ENCODE measurements at regions not wholly inside any gene's neighbourhood (a gene's known extent, or its start where the extent isn't known, plus 50 kb on each side); places are given as distances from the start of the nearest gene placed in this dataset.

DNA sequence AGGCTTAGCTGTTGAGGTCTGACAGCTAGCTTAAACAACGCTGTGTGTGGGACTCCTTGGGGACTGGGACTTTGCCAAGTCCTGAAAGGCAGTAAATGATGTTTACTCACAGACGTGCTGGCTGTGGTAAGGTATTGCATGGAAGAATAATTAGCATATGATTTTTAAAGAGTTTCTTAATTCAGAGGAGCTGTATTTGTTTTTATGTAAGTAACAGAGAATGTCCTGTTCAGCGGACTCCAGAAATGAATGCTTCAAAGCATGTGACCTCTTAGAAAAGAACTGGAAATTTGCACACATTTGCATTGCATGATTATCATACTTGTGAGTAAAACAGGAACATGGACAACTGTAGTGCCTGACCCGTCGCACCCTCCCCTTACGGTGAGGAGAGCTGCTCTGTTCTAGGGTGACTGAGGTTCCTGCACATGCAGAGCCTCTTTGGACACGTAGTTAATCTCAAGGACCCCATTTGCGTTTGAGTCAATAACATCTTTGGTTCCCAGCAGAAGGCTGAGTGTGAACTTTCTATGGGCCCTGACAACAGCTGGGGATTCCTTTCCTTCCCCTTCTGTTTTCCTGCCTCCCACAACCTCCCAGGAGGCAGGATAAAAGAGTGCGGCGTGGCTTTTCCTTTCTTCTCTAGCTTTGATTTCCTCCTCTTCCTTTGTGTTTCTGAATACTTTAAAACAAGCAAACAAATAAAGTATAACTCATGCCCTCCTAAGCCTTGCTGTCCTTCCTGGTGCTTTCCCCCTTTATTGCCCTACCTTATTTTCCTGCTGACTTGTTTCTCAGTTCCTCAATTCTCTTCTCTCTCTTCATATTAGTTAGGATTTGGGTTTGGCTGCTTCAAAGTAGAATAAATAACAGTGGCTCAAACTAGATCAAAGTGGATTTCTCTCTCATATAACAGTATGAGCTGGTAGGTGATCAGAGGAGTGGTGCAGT, 157.2 kb upstream of the CD180 start:
- no peak overlapping the region for H3K4me3 ChIP-seq (ENCODE audit: low read depth, low read length)

DNA sequence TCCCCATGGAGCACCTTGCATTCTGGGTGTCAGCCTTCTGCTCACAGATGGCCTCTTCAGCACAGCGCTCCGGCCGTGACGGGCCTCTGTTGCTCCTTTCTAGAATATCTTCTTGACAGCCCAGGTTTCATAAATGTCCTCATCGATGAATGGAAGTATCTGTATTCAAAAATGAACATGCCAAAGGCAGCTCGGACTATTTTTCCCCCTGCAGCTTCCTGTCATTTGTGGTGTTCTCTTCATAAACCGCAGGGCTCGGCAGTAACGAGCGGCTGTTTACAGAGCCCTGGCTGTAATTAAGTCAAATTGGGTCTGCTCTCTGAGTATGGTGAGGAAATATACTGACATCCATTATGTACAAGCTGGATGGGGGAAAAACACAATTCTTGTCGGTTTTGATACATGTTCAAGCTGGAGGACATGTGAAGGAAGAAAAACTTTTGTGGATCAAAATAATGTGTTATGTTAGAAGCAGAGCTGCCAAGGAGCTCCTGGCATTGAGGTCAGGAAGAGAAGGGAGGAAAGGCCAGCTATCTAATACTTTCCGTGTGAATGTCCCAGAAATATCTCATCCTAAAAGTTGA, 154.1 kb upstream of the CD180 start:
- no peak overlapping the region for H3K4me3 ChIP-seq (ENCODE audit: low read depth, low read length)

DNA sequence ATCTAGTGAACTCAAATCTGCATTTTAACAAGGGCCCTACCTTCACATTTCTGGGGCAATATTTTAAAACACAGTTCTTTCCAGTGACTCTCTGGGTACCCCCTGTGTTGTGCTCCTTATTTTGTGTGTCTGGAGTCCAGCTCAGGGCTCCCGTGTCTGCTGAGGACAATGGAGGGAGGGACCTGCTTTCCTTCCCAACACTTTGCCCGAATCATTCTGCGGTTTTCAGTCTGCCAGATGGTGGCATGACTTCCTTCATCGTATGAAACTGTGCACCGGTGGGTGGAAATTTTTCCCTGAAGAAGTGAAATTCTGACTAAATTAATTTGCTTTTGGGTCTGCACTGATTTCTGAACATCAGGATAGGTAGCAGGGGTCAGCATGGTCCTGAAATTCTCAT, 153.6 kb upstream of the CD180 start:
- H3K4me3 ChIP-seq (ENCODE audit: low read depth, low read length), result no peak overlapping the region

DNA sequence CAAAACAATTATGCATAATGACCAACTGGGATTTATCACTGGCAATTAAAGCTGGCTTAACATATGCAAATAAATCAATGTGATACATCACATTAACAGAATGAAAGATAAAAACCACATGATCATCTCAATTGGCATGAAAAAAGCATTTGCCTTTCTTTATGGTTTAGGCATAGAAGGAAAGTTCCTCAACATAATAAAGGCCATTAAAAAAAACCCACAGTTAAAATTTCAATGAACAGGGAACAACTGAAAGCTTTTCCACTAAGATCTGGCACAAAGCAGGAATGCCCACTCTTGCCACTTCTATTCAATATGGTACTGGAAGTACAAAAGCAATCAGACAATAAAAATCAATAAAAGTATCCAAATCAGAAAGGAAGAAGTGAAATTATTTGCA, 151.2 kb upstream of the CD180 start:
- no peak overlapping the region for H3K4me3 ChIP-seq (ENCODE audit: low read depth, low read length)

DNA sequence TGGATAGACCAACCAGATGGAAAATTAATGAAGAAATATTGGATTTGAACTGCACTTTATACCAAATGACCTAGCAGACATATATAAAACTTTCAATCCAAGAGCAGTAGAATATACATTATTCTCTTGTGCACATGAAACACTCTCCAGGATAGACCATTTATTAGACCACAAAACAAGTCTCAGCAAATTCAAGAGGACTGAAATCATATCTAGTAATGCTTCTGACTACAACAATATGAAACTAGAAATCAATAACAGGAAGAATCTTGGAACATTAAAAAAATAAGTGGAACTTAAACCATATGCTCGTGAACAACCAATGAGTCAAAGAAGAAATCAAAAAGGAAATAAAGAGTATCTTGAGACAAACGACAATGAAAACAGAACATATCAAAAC, 150.0 kb upstream of the CD180 start:
- H3K4me3 ChIP-seq (ENCODE audit: low read depth, low read length), result no peak overlapping the region

DNA sequence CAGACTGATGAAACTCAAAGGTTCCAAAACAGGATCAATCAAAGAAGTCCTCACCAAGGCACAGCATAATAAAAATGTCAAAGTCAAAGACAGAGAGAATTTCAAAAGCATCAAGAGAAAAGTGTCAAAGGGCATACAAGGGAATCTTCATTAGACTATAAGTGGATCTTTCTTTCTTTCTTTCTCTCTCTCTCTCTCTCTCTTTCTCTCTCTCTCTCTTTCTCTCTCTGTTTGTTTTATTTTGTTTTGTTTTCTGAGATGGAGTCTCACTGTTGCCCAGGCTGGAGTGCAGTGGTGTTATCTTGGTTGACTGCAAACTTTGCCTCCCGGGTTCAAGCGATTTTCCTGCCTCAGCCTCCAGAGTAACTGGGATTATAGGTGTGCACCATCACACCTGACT, 148.3 kb upstream of the CD180 start:
- no peak overlapping the region for H3K4me3 ChIP-seq (ENCODE audit: low read depth, low read length)

DNA sequence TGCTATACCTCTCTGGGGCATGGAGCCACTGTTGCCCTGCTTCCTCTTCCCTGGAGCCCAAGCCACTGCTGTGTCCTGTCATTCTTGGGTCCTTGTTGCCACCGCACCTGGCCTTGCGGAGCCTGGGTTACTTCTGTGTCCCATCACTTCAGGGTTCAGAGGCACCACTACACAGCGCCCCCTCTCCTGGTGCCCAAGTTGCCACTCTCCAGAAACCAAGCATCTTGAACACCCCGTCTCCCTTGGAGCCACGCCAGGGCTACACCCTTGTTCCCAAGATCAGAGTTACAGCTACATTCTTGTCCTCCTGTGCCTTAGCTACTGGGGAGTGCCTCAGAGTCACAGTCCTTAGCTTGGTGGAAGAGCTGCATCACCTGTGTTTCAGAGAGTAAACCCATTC, 147.2 kb upstream of the CD180 start:
- no peak overlapping the region for H3K4me3 ChIP-seq (ENCODE audit: low read depth, low read length)

DNA sequence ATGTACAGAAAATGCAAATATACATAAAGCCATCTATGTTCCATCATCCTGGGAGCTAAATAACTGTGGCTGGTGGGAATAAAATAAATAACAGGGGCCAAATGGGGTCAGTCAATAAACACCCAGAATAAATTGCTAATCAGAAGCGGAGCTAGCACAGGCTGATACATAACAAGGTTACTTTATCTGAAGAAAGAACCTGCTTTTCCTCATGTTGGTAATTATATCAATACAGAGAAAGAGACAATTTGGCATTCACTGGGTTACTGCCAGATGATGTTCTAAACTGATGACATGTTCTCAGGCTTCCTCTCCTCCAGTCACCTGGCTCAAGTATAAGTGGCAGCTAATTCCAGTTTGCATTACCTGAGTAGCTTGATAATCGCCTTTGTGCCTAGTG, 144.9 kb upstream of the CD180 start:
- H3K4me3 ChIP-seq (ENCODE audit: low read depth, low read length), result no peak overlapping the region

DNA sequence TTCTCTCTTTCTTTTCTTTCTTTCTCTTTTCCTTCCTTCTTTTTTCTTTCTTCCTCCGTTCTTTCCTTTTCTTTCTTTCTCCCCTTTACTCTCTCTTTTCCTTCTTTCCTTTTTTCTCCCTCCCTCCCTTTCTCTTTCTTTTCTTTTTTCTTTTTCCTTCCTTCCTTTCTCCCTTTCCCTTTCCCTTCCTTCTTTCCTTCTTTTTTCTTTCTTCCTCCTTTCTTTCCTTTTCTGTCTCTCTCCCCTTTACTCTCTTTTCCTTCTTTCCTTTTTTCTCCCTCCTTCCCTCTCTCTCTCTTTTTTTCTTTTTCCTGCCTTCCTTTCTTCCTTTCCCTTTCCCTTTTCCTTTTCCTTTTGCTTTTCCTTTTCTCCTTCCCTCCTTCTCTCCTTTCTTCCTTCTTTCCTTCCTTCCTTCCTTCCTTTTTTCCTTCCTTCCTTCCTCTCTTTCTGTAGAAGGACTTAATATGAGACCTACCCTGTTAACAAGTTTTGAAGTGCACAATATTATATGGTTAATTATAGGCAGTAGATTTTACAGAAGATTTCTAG, 142.7 kb upstream of the CD180 start:
- no peak overlapping the region for H3K4me3 ChIP-seq (ENCODE audit: low read depth, low read length)

DNA sequence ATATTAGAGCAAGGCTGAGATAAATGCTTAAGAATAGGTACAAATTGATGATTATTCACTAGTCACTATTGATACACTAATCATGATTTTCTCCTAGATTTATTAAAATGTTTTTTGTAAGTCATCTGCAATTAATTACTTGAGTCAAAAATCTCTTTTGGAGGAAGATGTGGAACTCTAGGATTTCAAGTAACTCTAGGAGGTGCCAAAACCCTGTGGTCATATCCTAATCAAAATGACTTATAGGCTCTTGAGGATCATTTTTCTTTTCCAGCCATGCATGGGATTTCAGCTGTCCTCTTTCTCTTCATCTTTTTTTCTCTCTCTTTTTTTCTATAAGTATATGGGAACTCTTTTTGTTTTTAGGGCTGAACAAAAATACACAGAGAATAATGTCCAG, 141.8 kb upstream of the CD180 start:
- no peak overlapping the region for H3K4me3 ChIP-seq (ENCODE audit: low read depth, low read length)

DNA sequence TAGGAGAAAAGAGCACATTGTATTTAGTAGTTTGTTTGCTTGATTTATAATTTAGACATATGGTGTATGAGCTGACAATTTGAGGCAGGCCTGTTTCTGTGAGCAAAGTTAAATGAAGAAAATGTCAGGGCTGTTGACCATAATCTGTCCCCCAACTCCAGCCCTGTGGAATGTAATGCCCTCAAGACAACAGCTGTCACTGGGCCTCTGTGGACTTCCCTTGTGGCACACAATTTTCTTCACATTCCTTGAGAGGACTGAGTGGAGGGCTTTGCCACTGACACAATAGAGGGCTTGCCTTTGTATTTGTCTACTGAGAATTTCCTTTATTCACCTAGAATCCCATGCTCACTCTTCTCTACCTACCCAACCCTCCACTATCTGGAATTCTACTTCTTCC, 141.2 kb upstream of the CD180 start:
- no peak overlapping the region for H3K4me3 ChIP-seq (ENCODE audit: low read depth, low read length)

DNA sequence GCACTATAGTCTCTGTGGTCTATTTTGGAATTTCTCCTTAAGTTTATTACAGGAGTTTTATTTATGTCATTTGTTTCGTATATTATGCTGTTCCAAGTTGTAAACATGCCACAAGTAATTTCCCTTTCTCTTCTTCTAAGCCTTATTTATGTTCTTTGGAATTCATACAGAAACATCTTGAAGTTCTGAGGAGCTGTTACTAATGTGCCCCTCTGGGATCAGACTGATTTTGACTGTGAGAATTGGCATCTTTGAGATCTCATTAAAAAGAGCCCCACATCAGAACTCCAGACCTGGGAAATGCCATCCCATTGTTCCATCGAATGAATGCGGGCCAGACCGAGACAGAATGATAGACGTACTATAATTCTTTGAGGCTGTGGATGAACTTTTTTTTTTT, 138.8 kb upstream of the CD180 start:
- no peak overlapping the region for H3K4me3 ChIP-seq (ENCODE audit: low read depth, low read length)

DNA sequence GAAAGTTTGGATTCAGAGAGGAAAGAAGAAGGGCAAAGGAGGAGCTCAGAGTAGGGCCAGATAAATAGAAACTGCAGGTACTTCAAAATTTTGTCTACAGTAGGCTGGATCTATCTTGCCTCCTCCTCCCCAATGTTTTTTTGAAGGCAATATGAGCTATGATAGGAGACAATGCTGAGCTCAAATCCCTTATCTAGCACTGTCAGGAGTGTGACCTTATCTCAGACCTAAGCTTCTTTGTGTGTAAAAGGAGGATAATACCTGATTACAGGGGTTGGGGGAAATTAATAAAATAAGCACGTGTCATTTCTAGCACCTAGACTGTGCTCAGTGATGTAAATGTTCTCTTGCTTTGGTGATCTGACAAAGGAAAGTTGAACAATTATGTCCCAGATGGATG, 137.8 kb upstream of the CD180 start:
- H3K4me3 ChIP-seq (ENCODE audit: low read depth, low read length), result no peak overlapping the region

DNA sequence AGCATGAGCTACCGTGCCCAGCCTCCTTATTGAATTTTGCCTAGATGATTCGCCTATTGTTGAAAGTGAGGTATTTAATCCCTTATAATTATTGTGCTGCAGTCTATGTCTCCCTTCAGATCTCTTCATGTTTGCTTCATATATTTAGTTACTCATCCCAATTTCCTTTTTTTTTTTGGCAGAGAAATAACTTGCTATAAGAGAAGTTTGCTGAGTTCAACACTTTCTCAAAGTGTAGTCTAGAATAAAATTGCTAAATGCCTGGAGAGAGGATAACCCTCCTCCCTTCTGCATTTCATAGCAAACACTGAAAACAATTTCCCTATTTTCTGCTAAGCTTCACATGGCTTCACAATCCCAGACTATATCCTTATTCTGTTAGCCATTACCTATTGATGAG, 136.6 kb upstream of the CD180 start:
- no peak overlapping the region for H3K4me3 ChIP-seq (ENCODE audit: low read depth, low read length)

DNA sequence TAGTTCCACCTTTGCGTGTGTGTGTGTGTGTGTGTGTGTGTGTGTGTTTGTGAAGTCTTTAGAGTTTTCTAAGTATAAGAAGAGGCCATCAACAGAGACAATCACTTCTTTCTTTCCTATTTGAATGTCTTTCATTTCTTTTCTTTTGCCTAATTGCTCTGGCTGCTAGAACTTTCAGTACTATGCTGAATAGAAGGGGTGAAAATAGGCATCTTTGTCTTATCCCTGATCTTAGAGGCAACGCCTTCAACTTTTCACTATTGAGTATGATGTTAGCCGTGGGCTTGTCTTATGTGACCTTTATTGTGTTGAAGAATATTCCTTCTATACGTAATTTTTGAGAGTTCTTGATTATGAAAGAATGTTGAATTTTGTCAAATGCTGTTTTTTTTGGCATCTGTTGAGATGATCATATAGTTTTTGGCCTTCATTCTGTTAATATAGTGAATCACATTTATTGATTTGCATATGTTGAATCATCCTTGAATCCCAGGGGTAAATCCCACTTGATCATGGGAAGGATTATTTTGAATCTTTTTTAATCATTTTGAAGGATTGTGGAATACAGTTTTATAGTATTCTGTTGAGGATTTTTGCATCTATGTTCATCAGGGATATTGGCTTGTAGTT, 134.8 kb upstream of the CD180 start:
- no peak overlapping the region for H3K4me3 ChIP-seq (ENCODE audit: low read depth, low read length)

DNA sequence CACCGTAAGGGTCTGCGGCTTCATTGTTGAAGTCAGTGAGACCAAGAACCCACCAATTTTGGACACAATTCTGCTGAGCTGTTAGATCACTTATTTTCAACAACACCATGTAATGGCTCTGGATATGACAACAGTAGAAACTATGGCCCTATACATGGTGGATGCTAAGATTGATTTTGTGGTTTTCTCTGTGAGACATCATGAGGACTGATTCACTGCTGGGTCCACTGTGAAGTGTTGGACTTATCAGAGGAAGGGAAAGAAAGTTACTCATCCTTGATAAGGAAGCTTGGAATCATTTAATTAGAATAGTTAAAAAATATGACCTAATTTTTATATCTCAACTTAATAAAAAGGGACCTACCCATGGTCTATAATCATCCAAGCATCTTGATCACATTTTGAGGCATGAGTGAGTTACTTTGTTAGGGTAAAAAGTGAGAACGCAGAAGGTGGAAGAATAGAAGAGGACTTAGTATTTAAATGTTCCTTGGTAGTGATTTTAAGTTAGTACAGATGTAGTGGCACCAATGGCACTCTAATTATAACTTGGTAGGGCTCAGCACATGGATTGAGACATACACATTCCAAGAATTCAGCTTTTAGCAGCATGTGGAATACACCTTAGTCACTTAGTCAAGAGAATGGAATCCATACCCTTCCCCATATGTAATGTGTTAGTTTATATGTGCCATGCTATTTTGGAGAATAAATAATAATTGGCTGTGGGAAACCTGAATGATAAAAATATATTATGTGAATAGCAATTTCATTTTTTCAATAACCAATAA, 123.5 kb upstream of the CD180 start:
- no peak overlapping the region for H3K4me3 ChIP-seq (ENCODE audit: low read depth, low read length)

DNA sequence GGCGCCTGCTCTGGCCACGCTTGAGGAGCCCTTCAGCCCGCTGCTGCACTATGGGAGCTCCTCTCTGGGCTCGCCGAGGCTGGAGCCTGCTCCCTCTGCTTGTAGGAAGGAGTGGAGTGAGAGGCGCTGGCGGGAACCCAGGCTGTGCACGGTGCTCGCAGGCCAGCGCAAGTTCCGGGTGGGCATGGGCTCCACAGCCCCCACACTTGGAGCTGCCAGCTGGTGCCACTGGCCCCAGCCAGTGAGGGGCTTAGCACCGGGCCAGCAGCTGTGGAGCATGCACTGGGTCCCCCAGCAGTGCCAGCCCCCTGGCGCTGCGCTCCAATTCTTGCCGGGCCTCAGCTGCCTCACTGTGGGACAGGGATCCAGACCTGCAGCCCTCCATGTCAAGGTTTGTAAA, 122.1 kb upstream of the CD180 start:
- no peak overlapping the region for H3K4me3 ChIP-seq (ENCODE audit: low read depth, low read length)

DNA sequence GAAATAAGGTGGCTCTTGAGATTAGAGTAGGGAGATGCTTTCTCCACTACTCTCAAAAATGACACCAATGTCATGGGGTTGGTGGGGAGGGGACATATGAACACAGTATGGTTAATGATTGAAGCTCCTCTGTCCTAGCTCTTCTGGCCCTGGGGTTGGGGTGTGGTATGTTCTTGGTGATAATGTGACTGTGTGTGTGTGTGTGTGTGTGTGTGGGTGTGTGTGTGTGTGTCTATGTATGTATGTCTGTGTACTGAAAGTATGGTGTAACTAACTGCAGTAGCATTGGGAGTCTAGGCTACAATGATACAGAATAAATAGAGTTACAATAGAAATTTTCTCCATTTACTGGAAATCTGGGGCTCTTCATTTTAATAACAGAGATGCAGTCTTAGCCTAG, 121.0 kb upstream of the CD180 start:
- no peak overlapping the region for H3K4me3 ChIP-seq (ENCODE audit: low read depth, low read length)

DNA sequence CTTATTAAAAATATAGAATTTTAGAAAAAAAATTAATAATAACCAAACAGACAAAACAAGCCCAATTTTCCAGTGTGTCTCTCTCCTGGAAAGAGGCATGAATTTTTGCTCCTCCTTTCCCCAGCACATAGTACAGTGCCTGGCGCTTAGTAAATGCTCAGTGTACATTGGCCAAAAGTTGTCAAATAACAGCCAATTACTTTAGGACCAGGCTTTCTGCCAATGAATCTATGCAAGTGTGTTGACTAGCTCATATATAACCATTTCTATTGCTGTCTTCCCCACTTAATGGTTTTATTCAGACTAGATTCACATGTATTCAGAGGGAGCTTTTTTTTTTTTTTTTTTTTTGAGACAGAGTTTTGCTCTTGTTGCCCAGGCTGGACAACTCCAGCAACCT, 120.1 kb upstream of the CD180 start:
- no peak overlapping the region for H3K4me3 ChIP-seq (ENCODE audit: low read depth, low read length)

DNA sequence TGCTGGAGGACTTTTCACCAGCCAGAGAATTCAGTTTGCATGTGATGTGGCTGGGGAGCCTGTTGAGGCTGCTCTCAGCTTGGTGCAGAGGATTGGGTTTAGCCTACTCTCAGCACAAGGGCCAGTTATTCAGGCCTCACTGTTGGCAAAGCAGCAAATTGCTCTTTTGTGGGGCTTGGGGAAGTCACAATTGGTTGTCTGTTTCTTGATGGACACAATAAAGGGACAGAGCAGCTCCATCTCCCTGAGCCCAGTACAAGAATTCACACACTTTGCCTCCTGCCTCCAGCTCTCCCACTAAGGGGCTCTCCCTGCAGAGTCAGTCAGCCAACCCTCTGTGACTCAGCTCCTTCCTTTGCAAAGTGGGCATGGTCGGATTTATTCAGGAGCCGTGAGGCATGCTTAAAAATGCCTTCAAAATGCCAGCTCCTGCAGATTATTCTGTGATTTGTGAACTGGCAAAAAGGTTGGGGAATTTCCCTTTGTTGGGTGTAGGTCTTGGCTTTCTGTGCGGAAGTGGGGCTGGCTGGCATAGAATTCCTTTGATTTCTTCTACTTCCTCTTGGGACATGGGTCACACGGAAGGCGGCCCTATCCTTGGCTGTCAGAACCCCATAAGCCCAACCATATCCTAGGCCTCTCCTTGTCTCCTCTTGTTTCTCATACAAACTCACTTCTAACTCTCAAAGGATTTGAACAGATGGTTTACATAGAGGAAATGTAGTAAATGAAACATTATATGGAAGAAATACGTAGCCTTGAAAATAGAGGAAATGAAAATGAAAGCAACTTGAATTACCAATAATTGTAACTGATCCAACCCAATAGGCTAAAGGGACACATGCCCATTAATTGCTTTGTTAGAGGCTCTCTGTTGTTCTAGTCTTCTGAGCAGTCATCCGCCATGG, 118.7 kb upstream of the CD180 start:
- no peak overlapping the region for H3K4me3 ChIP-seq (ENCODE audit: low read depth, low read length)
